HepG2 (cell line): ENCODE measurements at regions not wholly inside any gene's neighbourhood (a gene's known extent, or its start where the extent isn't known, plus 50 kb on each side); places are given as distances from the start of the nearest gene placed in this dataset.

Experiments used
- ATAC-seq: fragments of 200-7000 bp; cut with Tn5 transposase; 3 replicates; pipeline ENCODE4 v1.9.1; 2020; ENCODE audit warnings: mild to moderate bottlenecking, moderate library complexity
- BruUV-seq: library from RNA; stranded (reverse); fragments of 400-500 nt; replicated peaks from 2 replicates; lab custom pipeline; 2021; lab: Mats Ljungman, UMichigan
- CTCF ChIA-PET: fragments of 300-600 bp; formaldehyde crosslinking; extraction: SDS; loops from one replicate; lab custom pipeline; 2021; ENCODE audit warnings: low total read pairs, inconsistent platforms, low intra/inter-chr PET ratio; lab: Yijun Ruan, JAX
- POLR2A ChIA-PET: fragments of 350-600 bp; sonication (Branson Sonifier 250); formaldehyde crosslinking; loops from one replicate; lab custom pipeline; 2020; ENCODE audit warnings: antibody characterized with exemption, inconsistent platforms; lab: Yijun Ruan, JAX
- DNase-seq: peaks from one replicate; pipeline ENCODE4 v3.0.0-alpha.2; 2015; ENCODE audit warnings: low spot score
- FAIRE-seq: peaks from 3 replicates; lab custom pipeline; 2011; peaks lifted over from hg19 to GRCh38; lab: Jason Lieb, UNC
- H2AFZ ChIP-seq: one replicate; pipeline ENCODE4 v1.6.1; 2011; ENCODE audit warnings: low read length, inconsistent platforms
- H3K27ac ChIP-seq: fragments of 300-600 bp; 3 replicates; pipeline ENCODE4 v1.8.0; 2011; ENCODE audit warnings: mixed run types, mild to moderate bottlenecking, mixed read lengths, low read length, inconsistent platforms; ENCODE audit not compliant: insufficient read depth; ENCODE audit errors: extremely low read length
- H3K27me3 ChIP-seq, 2 experiments: fragments of 200-600 bp in 1 of 2; 2 replicates in 1 of 2; 3 replicates in 1 of 2; pipeline versions ENCODE4 v1.6.0 to v1.8.0; 2011; ENCODE audit warnings: low read length in 2 of 2, mild to moderate bottlenecking in 2 of 2, moderate library complexity in 2 of 2, inconsistent platforms in 1 of 2; ENCODE audit not compliant: insufficient read depth in 2 of 2, control insufficient read depth in 1 of 2
- H3K36me3 ChIP-seq, 2 experiments: fragments of 200-600 bp in 1 of 2; replicated peaks in 1 of 2; 2 replicates in 1 of 2; 3 replicates in 1 of 2; pipeline versions ENCODE4 v1.5.1 to v1.8.0; 2011; ENCODE audit warnings: low read length in 2 of 2, inconsistent platforms in 1 of 2; ENCODE audit not compliant: insufficient read depth in 2 of 2, control insufficient read depth in 1 of 2
- H3K4me1 ChIP-seq: 2 replicates; pipeline ENCODE4 v1.5.1; 2012; ENCODE audit warnings: low read length, inconsistent platforms; ENCODE audit not compliant: insufficient read depth
- H3K4me2 ChIP-seq: 2 replicates; pipeline ENCODE4 v1.6.0; 2011; ENCODE audit warnings: low read depth, low read length, inconsistent platforms
- H3K4me3 ChIP-seq, 3 experiments: fragments of 200-600 bp in 1 of 3; sonication (generic), shearing (Covaris generic) in 1 of 3; replicated peaks in 1 of 3; 2 replicates each; pipeline ENCODE4 v1.5.1; 2011 to 2016; ENCODE audit warnings: low read length in 3 of 3, inconsistent platforms in 2 of 3, low read depth in 2 of 3, mild to moderate bottlenecking in 2 of 3, control low read depth in 1 of 3, mixed read lengths in 1 of 3; ENCODE audit not compliant: insufficient read depth in 1 of 3
- H3K79me2 ChIP-seq: one replicate; pipeline ENCODE4 v1.6.1; 2011; ENCODE audit warnings: low read length, inconsistent platforms; ENCODE audit not compliant: insufficient read depth
- H3K9ac ChIP-seq: 2 replicates; pipeline ENCODE4 v1.6.0; 2011; ENCODE audit warnings: mild to moderate bottlenecking, low read depth, low read length, inconsistent platforms; ENCODE audit not compliant: insufficient read depth
- H3K9me3 ChIP-seq: 2 replicates; pipeline ENCODE4 v1.5.1; 2012; ENCODE audit warnings: mild to moderate bottlenecking, low read length
- H4K20me1 ChIP-seq: 2 replicates; pipeline ENCODE4 v1.6.0; 2011; ENCODE audit warnings: inconsistent platforms, mild to moderate bottlenecking, low read length, moderate library complexity; ENCODE audit not compliant: insufficient read depth
- ATF7 ChIP-seq, 2 experiments: fragments of 450-650 bp in 1 of 2; sonication (generic) in 1 of 2; formaldehyde crosslinking in 1 of 2; IDR thresholded peaks; 2 replicates each; pipeline versions ENCODE4 v1.4.0 to v1.6.1; 2016 to 2020; ENCODE audit warnings: antibody characterized with exemption in 1 of 2, mild to moderate bottlenecking in 1 of 2, missing genetic modification reagents in 1 of 2
- HNF1B ChIP-seq: sonication (generic); formaldehyde crosslinking; IDR thresholded peaks from 2 replicates; pipeline ENCODE4 v1.5.1; 2020; ENCODE audit warnings: mild to moderate bottlenecking, moderate library complexity, missing genetic modification reagents
- IKZF5 ChIP-seq: IDR thresholded peaks from 2 replicates; pipeline ENCODE4 v1.6.1; 2018; ENCODE audit warnings: missing genetic modification reagents, mild to moderate bottlenecking, missing compliant biosample characterization
- NR2F6 ChIP-seq, 2 experiments: IDR thresholded peaks; 2 replicates each; pipeline ENCODE4 v1.6.1; 2016; ENCODE audit warnings: antibody characterized with exemption in 1 of 2, mild to moderate bottlenecking in 1 of 2
- PLSCR1 ChIP-seq: sonication (generic); formaldehyde crosslinking; IDR thresholded peaks from 2 replicates; pipeline ENCODE4 v1.5.0; 2020; ENCODE audit warnings: missing genetic modification reagents, mild to moderate bottlenecking, borderline replicate concordance
- USF2 ChIP-seq, 2 experiments: sonication (generic) in 1 of 2; formaldehyde crosslinking in 1 of 2; IDR thresholded peaks; 2 replicates each; pipeline versions ENCODE4 v1.5.1 to v1.6.1; 2011 to 2020; ENCODE audit warnings: borderline replicate concordance in 1 of 2, low read depth in 1 of 2, low read length in 1 of 2, mild to moderate bottlenecking in 1 of 2, missing genetic modification reagents in 1 of 2, moderate library complexity in 1 of 2
- YY1 ChIP-seq: IDR thresholded peaks from 2 replicates; pipeline ENCODE4 v1.6.1; 2011; ENCODE audit warnings: low read length, low read depth, moderate library complexity, mild to moderate bottlenecking; ENCODE audit not compliant: insufficient read depth, insufficient replicate concordance
- ZNF264 ChIP-seq: sonication (generic); formaldehyde crosslinking; IDR thresholded peaks from 2 replicates; pipeline ENCODE4 v1.4.0; 2020; ENCODE audit warnings: missing genetic modification reagents
- ZNF333 ChIP-seq: sonication (generic); formaldehyde crosslinking; IDR thresholded peaks from 2 replicates; pipeline ENCODE4 v1.4.0; 2020; ENCODE audit warnings: mild to moderate bottlenecking, missing genetic modification reagents, borderline replicate concordance
- ZNF343 ChIP-seq: sonication (generic); formaldehyde crosslinking; IDR thresholded peaks from 2 replicates; pipeline ENCODE4 v1.4.0; 2020; ENCODE audit warnings: mild to moderate bottlenecking, missing genetic modification reagents
- ZNF549 ChIP-seq: sonication (generic); formaldehyde crosslinking; IDR thresholded peaks from 2 replicates; pipeline ENCODE4 v1.5.0; 2020; ENCODE audit warnings: missing genetic modification reagents
- ZNF703 ChIP-seq: sonication (generic); formaldehyde crosslinking; IDR thresholded peaks from 2 replicates; pipeline ENCODE4 v1.5.1; 2020; ENCODE audit warnings: missing genetic modification reagents, mild to moderate bottlenecking, moderate library complexity, borderline replicate concordance
- ZXDC ChIP-seq: sonication (generic); formaldehyde crosslinking; IDR thresholded peaks from 2 replicates; pipeline ENCODE4 v1.5.0; 2020; ENCODE audit warnings: mild to moderate bottlenecking, missing genetic modification reagents
- WGBS: methylation state at CpG from one replicate; pipeline ENCODE4 v1.1.6; 2017; ENCODE audit warnings: low lambda C conversion rate; 5-methylcytosine and 5-hydroxymethylcytosine counted together
- in situ Hi-C: cut with HindIII; loops from 2 replicates; pipeline ENCODE4 v1.10.0; 2017; ENCODE audit warnings: low pct_unique_long_range_greater_than_20kb; ENCODE audit not compliant: extremely low pct_ligation_motif_present
- intact Hi-C: fragments of 100-400 bp; cut with micrococcal nuclease; formaldehyde crosslinking; loops from one replicate; pipeline ENCODE4 v1.10.0; 2022; ENCODE audit not compliant: unreplicated experiment

- 27% methylated on average over 8 of the region's 11 CpGs for WGBS
- Histone ChIP-seq H3K9ac (no peak overlapping the region), H3K9me3 (no peaks in the 10 kb centered on the region), H4K20me1 (no peaks in the 10 kb centered on the region), H3K27ac (no peak overlapping the region), H3K4me1 (peaks cover 17% of the 10 kb centered on the region; the same call in 1 of the 2 replicates), H3K4me3 (no peak overlapping the region), H3K27me3 (peaks cover 6 to 9% of the 10 kb centered on the region in 2 experiments; a peak in 3 of 5 replicates), H3K79me2 (no peaks in the 10 kb centered on the region), H2AFZ (no peak overlapping the region), H3K36me3 (no peaks in the 10 kb centered on the region), H3K4me2 (no peak overlapping the region)
- no peak for FAIRE-seq
- BruUV-seq = no TSS peak
- ATAC-seq = no peak
- intact Hi-C loops = no loop called here
- ChIA-PET CTCF (no interaction called here), POLR2A (no interaction called here)
- in situ Hi-C loops = no loop called here
- DNase-seq = no peak
- TF ChIP-seq YY1 (no peak), ZNF264 (CRISPR knock-in tag) (no peak), HNF1B (CRISPR knock-in tag) (no peak), ZNF333 (CRISPR knock-in tag) (no peak), ZXDC (CRISPR knock-in tag) (no peak), ATF7 (IDR thresholded peaks at IDR 0.05) (no peak), ATF7 (CRISPR knock-in tag; IDR thresholded peaks at IDR 0.05) (no peak), USF2 (IDR thresholded peaks at IDR 0.05; ENCODE audit: low read depth, low read length) (no peak), USF2 (CRISPR knock-in tag; IDR thresholded peaks at IDR 0.05; ENCODE audit: borderline replicate concordance) (no peak), ZNF703 (CRISPR knock-in tag) (no peak), ZNF549 (no peak), NR2F6 (IDR thresholded peaks at IDR 0.05) (no peak), NR2F6 (CRISPR knock-in tag; IDR thresholded peaks at IDR 0.05) (no peak), PLSCR1 (no peak), ZNF343 (no peak), IKZF5 (CRISPR knock-in tag) (no peak)
These were observed 164.5 kb downstream of the URI1 start for GRCh38 chr19:30106417-30107095.
